ENCODE measurements at regions not wholly inside any gene's neighbourhood (a gene's known extent, or its start where the extent isn't known, plus 50 kb on each side); places are given as distances from the start of the nearest gene placed in this dataset.

- no peak for DNase-seq (ENCODE audit: low spot score)
- TF ChIP-seq, protein P1, sequence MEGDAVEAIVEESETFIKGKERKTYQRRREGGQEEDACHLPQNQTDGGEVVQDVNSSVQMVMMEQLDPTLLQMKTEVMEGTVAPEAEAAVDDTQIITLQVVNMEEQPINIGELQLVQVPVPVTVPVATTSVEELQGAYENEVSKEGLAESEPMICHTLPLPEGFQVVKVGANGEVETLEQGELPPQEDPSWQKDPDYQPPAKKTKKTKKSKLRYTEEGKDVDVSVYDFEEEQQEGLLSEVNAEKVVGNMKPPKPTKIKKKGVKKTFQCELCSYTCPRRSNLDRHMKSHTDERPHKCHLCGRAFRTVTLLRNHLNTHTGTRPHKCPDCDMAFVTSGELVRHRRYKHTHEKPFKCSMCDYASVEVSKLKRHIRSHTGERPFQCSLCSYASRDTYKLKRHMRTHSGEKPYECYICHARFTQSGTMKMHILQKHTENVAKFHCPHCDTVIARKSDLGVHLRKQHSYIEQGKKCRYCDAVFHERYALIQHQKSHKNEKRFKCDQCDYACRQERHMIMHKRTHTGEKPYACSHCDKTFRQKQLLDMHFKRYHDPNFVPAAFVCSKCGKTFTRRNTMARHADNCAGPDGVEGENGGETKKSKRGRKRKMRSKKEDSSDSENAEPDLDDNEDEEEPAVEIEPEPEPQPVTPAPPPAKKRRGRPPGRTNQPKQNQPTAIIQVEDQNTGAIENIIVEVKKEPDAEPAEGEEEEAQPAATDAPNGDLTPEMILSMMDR (IDR thresholded peaks at IDR 0.05; ENCODE audit: extremely low read depth, missing control alignments) = no peak
Observed at GRCh38 chr2:195168369-195168768, 488.7 kb upstream of the SLC39A10 start.

DNA sequence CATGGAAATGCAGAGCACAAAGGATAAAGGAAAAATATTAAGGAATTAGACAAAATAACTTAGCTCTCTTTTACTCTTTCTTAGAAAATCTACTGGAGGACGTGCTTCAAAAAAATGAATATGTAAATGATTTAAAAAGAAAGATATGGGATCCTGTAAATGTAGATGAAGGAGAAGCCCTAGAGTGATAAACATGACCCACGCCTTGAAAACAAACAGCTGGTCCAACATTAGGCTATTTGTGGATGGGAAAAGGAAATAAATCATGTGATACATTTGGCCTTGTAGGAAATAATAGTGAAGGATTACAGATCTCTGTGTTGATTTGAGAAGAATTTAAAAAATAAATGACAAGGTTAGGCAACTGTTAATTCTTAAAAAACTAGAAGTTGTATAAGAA lies 492.1 kb upstream of the SLC39A10 start:
- no peak for DNase-seq (ENCODE audit: low spot score)
- TF ChIP-seq, protein P1 (IDR thresholded peaks at IDR 0.05; ENCODE audit: extremely low read depth, missing control alignments) = no peak

GRCh38 chr2:195162918-195163317 lies 494.1 kb upstream of the SLC39A10 start:
- no peak for DNase-seq (ENCODE audit: low spot score)
- TF ChIP-seq, protein P1 (IDR thresholded peaks at IDR 0.05; ENCODE audit: extremely low read depth, missing control alignments) = no peak

DNA sequence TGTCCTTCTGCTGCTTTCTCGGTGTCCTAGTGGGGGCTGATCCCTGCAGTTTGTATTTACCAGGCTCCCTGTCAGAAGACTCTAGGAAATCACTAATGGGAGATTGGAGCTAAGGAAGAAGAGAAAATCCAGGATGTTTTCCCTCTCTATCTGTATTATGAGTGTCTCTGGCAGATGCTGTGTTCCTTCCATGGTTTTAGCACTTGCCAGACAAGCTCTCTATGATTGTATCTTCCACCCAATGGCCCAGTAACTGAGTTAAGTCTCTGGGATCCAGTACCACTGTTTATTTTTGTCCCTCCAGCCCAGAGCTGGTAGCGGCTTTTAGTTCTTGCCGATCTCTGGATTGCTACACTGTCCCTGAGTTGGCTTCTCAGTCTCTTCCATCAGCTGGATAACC lies 494.8 kb upstream of the SLC39A10 start:
- TF ChIP-seq, protein P1 (IDR thresholded peaks at IDR 0.05; ENCODE audit: extremely low read depth, missing control alignments) = no peak
- DNase-seq (ENCODE audit: low spot score) = no peak

DNA sequence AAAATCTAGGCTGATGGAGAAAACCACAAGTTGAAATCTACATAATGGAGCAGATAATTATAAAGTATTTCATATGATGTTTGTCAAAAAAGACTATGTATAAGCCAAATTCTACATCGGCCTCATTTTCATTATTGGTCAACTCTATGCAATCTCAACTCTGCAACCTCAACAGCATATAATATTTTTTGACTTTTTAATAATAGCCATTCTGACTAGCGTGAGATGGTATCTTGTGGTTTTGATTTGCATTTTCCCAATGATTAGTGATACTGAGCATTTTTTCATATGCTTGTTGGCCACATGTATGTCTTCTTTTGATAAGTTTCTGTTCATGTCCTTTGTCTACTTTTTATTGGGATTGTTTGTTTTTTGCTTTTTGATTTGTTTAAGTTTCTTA lies 496.1 kb upstream of the SLC39A10 start:
- no peak for DNase-seq (ENCODE audit: low spot score)
- TF ChIP-seq, protein P1 (IDR thresholded peaks at IDR 0.05; ENCODE audit: extremely low read depth, missing control alignments) = no peak

DNA sequence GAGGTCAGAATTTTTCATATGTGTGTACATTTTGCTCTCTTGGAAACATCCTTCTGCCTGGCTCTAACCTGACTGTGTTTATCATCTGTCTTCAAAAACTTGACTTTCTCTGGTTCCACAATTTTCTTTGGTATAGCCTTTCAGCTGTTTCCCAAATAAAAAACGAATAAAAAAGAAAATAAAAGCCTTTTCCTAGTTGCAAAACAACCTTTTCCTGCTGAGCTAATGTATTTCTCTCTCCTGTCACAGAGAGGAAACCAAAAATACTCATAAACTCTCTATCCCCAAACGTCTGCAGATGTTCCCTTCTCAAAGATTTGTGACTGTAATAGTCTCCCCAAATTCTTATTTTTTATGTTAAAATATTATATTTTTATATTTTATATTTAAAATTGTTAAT lies 505.3 kb upstream of the SLC39A10 start:
- TF ChIP-seq, protein P1 (IDR thresholded peaks at IDR 0.05; ENCODE audit: extremely low read depth, missing control alignments) = no peak
- no peak for DNase-seq (ENCODE audit: low spot score)

DNA sequence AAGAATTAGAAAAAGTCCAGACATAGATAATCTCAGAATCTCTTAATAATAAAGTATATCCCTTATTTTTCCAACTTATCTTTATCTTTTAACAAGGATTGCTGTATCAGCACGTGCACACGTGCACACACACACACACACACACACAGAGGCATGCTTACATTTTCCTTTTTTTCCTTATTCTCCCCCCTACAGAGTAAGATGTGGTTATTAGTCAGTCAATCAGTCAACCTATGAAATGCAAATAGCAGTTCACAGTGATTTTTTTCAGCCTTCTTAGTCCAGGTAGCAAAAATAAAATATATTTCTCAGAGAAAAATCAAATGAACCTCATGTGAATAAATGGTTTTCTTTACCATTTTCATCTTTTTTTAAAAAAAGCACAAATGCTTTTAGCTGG lies 506.2 kb upstream of the SLC39A10 start:
- no peak for DNase-seq (ENCODE audit: low spot score)
- TF ChIP-seq, protein P1 (IDR thresholded peaks at IDR 0.05; ENCODE audit: extremely low read depth, missing control alignments) = no peak

Data from GM20000 (cell line).